ENCODE measurements at regions not wholly inside any gene's neighbourhood (a gene's known extent, or its start where the extent isn't known, plus 50 kb on each side); places are given as distances from the start of the nearest gene placed in this dataset.

- TF ChIP-seq CTCF (IDR thresholded peaks at IDR 0.05; ENCODE audit: low read length) (no peak), EZH2 (optimal IDR thresholded peaks at IDR 0.05; ENCODE audit: low read depth, low read length) (no peak)
Observed at GRCh38 chr11:91755526-91755925, 469.1 kb upstream of the FAT3 start.
